Vagina (tissue), 2 donors: ENCODE measurements at regions not wholly inside any gene's neighbourhood (a gene's known extent, or its start where the extent isn't known, plus 50 kb on each side); places are given as distances from the start of the nearest gene placed in this dataset.

ENCODE experiments used
- CTCF ChIP-seq, 3 experiments: fragments of 450-650 bp in 2 of 3; fragments of 200-600 bp in 1 of 3; sonication (generic) in 1 of 3; IDR thresholded peaks; one replicate each; pipeline ENCODE4 v1.5.1; 2017 to 2019; ENCODE audit warnings: antibody characterized with exemption in 3 of 3, mild to moderate bottlenecking in 2 of 3, moderate library complexity in 2 of 3
- POLR2A ChIP-seq, 2 donors: fragments of 450-650 bp; IDR thresholded peaks; one replicate each; pipeline ENCODE4 v1.6.1; 2017; ENCODE audit warnings: antibody characterized with exemption in 2 of 2, mild to moderate bottlenecking in 2 of 2, moderate library complexity in 2 of 2
- POLR2AphosphoS5 ChIP-seq, 2 donors: sonication (generic); formaldehyde crosslinking; IDR thresholded peaks; one replicate each; pipeline ENCODE4 v1.9.0; 2017; ENCODE audit warnings: antibody characterized with exemption in 2 of 2, mild to moderate bottlenecking in 2 of 2, low read depth in 1 of 2; ENCODE audit not compliant: insufficient read depth in 1 of 2

- TF ChIP-seq CTCF (IDR thresholded peaks at IDR 0.05) (no peak), POLR2AphosphoS5 (IDR thresholded peaks at IDR 0.05; ENCODE audit: insufficient read depth in 1 of 2, low read depth in 1 of 2) (no peak), POLR2A (IDR thresholded peaks at IDR 0.05) (no peak)
These were observed 918.7 kb downstream of the AACS start for GRCh38 chr12:125983784-125984500.
